ENCODE measurements at regions not wholly inside any gene's neighbourhood (a gene's known extent, or its start where the extent isn't known, plus 50 kb on each side); places are given as distances from the start of the nearest gene placed in this dataset.

DNA sequence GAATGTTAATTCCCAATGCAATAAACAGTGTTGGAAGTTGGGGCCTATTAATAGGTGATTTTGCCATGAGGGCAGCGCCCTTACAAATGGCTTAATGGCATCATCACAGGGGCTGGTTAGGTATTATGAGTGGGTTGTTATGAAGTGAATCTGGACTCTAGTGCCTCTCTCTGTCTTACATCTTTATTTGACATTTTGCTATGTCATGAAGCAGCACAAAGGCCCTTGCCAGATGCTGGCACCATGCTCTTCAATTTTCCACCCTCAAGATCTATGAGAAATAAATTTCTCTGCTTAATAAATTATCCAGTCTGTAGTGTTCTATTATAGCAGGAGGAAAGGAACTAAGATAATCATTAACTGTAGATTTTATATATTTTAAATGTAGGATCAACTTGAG lies 1098.7 kb upstream of the NUDT12 start:
- DNase-seq (ENCODE audit: extremely low read depth, low read depth) = no peak
- no peak overlapping the region for H3K4me3 ChIP-seq (replicated peaks; ENCODE audit: low read depth, low read length)
- TF ChIP-seq, protein P1, sequence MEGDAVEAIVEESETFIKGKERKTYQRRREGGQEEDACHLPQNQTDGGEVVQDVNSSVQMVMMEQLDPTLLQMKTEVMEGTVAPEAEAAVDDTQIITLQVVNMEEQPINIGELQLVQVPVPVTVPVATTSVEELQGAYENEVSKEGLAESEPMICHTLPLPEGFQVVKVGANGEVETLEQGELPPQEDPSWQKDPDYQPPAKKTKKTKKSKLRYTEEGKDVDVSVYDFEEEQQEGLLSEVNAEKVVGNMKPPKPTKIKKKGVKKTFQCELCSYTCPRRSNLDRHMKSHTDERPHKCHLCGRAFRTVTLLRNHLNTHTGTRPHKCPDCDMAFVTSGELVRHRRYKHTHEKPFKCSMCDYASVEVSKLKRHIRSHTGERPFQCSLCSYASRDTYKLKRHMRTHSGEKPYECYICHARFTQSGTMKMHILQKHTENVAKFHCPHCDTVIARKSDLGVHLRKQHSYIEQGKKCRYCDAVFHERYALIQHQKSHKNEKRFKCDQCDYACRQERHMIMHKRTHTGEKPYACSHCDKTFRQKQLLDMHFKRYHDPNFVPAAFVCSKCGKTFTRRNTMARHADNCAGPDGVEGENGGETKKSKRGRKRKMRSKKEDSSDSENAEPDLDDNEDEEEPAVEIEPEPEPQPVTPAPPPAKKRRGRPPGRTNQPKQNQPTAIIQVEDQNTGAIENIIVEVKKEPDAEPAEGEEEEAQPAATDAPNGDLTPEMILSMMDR (IDR thresholded peaks at IDR 0.05; ENCODE audit: low read depth, low read length, missing control alignments) = no peak

DNA sequence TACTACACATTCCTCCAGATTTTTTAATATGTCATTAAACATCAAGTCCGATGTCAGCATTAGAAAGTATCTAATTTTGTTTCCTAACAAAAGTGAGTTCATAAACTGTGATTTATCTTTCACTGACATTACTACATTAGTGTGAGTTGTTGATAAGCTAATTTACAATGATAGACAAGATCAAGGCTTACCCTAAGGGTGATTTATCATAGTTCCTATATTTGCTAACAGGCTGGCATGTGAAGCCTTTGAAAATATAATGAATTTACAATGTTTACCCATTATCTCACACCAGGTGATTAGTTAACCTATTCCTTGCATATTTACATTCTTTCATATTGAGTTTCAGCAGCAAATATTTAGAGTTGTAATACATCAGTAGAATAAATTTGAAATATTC lies 1096.9 kb upstream of the NUDT12 start:
- DNase-seq (ENCODE audit: extremely low read depth, low read depth) = no peak
- H3K4me3 ChIP-seq (replicated peaks; ENCODE audit: low read depth, low read length) = no peak overlapping the region
- TF ChIP-seq, protein P1 (IDR thresholded peaks at IDR 0.05; ENCODE audit: low read depth, low read length, missing control alignments) = no peak

DNA sequence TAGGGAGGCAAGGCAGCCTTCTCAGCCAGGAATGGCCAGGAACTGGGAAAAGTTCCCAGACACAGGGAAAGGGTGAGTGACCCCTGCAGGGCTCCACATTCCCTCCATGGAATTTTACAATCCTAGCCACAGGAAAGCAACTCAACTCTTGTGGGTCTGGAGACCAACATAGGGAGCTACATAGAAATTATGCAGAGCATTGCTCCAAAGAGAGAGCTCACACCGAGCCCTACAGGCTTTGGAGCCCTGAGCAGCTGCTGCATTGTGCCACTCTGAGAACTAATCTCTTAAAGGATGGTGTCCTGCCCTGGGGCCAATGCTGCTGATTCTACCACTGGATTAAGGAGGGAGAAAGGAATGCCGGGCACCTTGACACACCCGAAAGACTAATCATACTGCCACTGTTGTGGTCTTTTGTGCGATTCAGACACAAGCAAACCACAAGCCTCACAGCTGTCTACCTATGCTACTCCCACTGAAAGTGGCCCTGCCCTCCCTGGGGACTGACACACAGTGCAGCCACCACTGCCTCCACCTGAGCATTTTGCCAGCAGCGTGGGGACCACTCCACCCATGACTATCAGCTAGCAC lies 1089.8 kb upstream of the NUDT12 start:
- TF ChIP-seq, protein P1 (IDR thresholded peaks at IDR 0.05; ENCODE audit: low read depth, low read length, missing control alignments) = no peak
- no peak overlapping the region for H3K4me3 ChIP-seq (replicated peaks; ENCODE audit: low read depth, low read length)
- DNase-seq (ENCODE audit: extremely low read depth, low read depth) = no peak

DNA sequence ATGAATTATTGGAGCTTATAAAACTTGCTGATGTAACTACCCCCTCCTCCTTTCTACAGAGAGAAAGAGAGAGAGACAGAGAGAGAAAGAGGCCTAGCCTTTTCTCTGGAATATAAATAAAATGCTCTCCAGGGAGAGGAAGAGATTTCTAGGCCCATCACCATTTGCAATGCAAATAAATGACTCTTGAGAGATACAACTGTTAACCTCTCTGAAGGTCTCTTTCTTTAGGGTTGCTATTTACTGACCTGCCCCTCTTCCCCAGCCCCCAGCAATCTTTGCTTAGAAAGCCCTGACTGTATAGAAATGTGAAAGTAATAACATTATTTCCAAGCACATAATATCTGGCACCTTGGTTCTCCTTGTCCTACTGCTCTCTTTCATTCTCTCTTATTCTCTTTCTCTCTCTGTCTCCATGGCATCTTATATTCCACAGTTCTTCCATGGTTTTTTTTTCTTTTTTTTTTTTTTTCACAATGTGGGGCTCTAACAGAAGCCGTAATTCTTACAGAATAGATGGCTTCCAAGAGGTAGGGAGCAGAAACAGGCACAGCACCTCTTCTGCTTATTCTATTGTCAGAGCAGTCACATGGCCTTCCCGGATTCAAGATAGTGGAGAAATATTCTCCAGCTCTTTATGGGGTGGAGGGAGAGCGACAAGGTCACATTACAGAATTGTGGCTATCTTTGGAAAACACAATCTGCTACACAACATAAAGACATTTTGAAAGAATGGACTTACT lies 1087.9 kb upstream of the NUDT12 start:
- no peak overlapping the region for H3K4me3 ChIP-seq (replicated peaks; ENCODE audit: low read depth, low read length)
- TF ChIP-seq, protein P1 (IDR thresholded peaks at IDR 0.05; ENCODE audit: low read depth, low read length, missing control alignments) = no peak
- DNase-seq (ENCODE audit: extremely low read depth, low read depth) = no peak

DNA sequence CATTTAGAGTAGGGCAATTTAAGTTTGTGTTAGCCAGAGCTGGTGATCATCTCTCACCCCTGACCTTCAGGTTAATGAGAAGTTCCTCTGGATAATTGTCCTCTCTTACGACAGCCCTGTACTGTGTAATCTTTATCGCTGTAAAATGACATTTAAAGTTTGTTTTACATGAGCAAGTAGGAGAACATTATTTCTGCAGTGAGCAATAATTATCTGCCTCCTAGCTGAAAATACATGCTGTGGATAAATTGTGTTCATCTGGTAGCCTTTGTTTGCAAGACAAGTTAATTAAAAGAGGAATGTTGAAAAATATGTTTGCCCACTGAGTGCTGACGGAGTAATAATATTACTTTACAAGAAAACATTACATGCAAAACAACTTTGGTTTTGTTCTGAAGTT lies 1083.8 kb upstream of the NUDT12 start:
- TF ChIP-seq, protein P1 (IDR thresholded peaks at IDR 0.05; ENCODE audit: low read depth, low read length, missing control alignments) = no peak
- H3K4me3 ChIP-seq (replicated peaks; ENCODE audit: low read depth, low read length) = no peak overlapping the region
- DNase-seq (ENCODE audit: extremely low read depth, low read depth) = no peak

DNA sequence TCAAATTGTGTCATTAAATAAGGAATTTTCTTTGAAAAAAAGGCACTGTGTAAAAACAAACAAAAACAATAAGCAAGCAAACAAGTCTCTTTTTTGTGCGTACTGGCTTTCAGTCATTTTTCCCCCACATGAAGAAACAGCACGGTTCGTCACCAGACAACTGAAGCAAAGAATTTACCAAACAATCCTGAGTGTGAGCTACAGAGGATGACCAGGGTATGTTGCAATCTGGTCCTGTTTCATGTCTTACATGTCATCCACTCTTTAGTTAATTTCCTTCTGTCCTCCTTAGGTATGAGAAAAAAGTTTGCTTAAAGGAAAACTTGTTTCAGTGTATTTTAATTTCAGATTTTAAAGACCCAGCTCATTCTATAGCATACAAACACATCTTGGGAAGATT lies 1080.7 kb upstream of the NUDT12 start:
- TF ChIP-seq, protein P1 (IDR thresholded peaks at IDR 0.05; ENCODE audit: low read depth, low read length, missing control alignments) = no peak
- DNase-seq (ENCODE audit: extremely low read depth, low read depth) = no peak
- H3K4me3 ChIP-seq (replicated peaks; ENCODE audit: low read depth, low read length) = no peak overlapping the region

Measured in HFF-Myc (cell line).